ENCODE measurements at regions not wholly inside any gene's neighbourhood (a gene's known extent, or its start where the extent isn't known, plus 50 kb on each side); places are given as distances from the start of the nearest gene placed in this dataset.
"Not testable (repeated sequence)": the region's sequence is repeated elsewhere in the genome, so short reads cannot be mapped to it uniquely, and the experiment has no call there.

GRCh38 chr18:1090758-1091157, 186.1 kb downstream of the ADCYAP1 start:
- ATAC-seq, result no peak
- DNase-seq (ENCODE audit: low spot score), result no peak
- intact Hi-C loops (cut with DNase I), result no loop called here

- ATAC-seq (no peak), DNase-seq (ENCODE audit: low spot score) (no peak)
- intact Hi-C loops (cut with DNase I), result no loop called here
Measured at GRCh38 chr18:1092228-1092627, 187.6 kb downstream of the ADCYAP1 start.

GRCh38 chr18:1094409-1094808, 189.7 kb downstream of the ADCYAP1 start:
- DNase-seq (ENCODE audit: low spot score), result no peak
- no peak for ATAC-seq
- intact Hi-C loops (cut with DNase I), result no loop called here

- DNase-seq (ENCODE audit: low spot score); intact Hi-C loops (cut with DNase I); ATAC-seq: not testable (repeated sequence)
Measured at GRCh38 chr18:1097991-1098735, 193.5 kb downstream of the ADCYAP1 start.

- ATAC-seq, result no peak
- intact Hi-C loops (cut with DNase I), result no loop called here
- no peak for DNase-seq (ENCODE audit: low spot score)
Measured at GRCh38 chr18:1102848-1103247, 198.2 kb downstream of the ADCYAP1 start.

GRCh38 chr18:1103537-1103936, 198.9 kb downstream of the ADCYAP1 start:
- ATAC-seq (no peak), DNase-seq (ENCODE audit: low spot score) (no peak)
- intact Hi-C loops (cut with DNase I), result no loop called here

- peak; percentile 34 for ATAC-seq
- intact Hi-C loops (cut with DNase I), result no loop called here
- no peak for DNase-seq (ENCODE audit: low spot score)
Measured at GRCh38 chr18:1104181-1104881, 199.7 kb downstream of the ADCYAP1 start.

GRCh38 chr18:1124495-1124894, 219.8 kb downstream of the ADCYAP1 start:
- intact Hi-C loops (cut with DNase I), result no loop called here
- DNase-seq (ENCODE audit: low spot score) (no peak), ATAC-seq (no peak)

- DNase-seq (ENCODE audit: low spot score), result no peak
- intact Hi-C loops (cut with DNase I), result no loop called here
- ATAC-seq, result no peak
Measured at GRCh38 chr18:1133541-1133940, 228.9 kb downstream of the ADCYAP1 start.

- ATAC-seq, result no peak
- intact Hi-C loops (cut with DNase I), result no loop called here
Measured at GRCh38 chr18:1147730-1148129, 243.1 kb downstream of the ADCYAP1 start.

GRCh38 chr18:1149709-1150108, 245.0 kb downstream of the ADCYAP1 start:
- ATAC-seq, result no peak
- intact Hi-C loops (cut with DNase I), result no loop called here
- no peak for DNase-seq (ENCODE audit: low spot score)

More at GRCh38 chr18:1147730-1148129, 243.1 kb downstream of the ADCYAP1 start:
- no peak for DNase-seq (ENCODE audit: low spot score)

GRCh38 chr18:1150344-1150743, 245.7 kb downstream of the ADCYAP1 start:
- intact Hi-C loops (cut with DNase I), result no loop called here
- no peak for DNase-seq (ENCODE audit: low spot score)
- ATAC-seq, result no peak

GRCh38 chr18:1152958-1153357, 248.3 kb downstream of the ADCYAP1 start:
- intact Hi-C loops (cut with DNase I); ATAC-seq; DNase-seq (ENCODE audit: low spot score): not testable (repeated sequence)

- intact Hi-C loops (cut with DNase I), result no loop called here
- DNase-seq (ENCODE audit: low spot score) (no peak), ATAC-seq (no peak)
Measured at GRCh38 chr18:1173593-1173992, 268.9 kb downstream of the ADCYAP1 start.

GRCh38 chr18:1177232-1177631, 272.6 kb downstream of the ADCYAP1 start:
- intact Hi-C loops (cut with DNase I), result no loop called here
- ATAC-seq (no peak), DNase-seq (ENCODE audit: low spot score) (no peak)

- DNase-seq (ENCODE audit: low spot score) (no peak), ATAC-seq (no peak)
- intact Hi-C loops (cut with DNase I), result no loop called here
Measured at GRCh38 chr18:1191341-1191740, 286.7 kb downstream of the ADCYAP1 start.

- DNase-seq (ENCODE audit: low spot score), result no peak
- intact Hi-C loops (cut with DNase I), result no loop called here
- no peak for ATAC-seq
Measured at GRCh38 chr18:1213126-1213525, 308.5 kb downstream of the ADCYAP1 start.

- ATAC-seq (no peak), DNase-seq (ENCODE audit: low spot score) (no peak)
- intact Hi-C loops (cut with DNase I), result no loop called here
Measured at GRCh38 chr18:1222880-1223279, 318.2 kb downstream of the ADCYAP1 start.

GRCh38 chr18:1227025-1227424, 322.4 kb downstream of the ADCYAP1 start:
- intact Hi-C loops (cut with DNase I), result no loop called here
- ATAC-seq (no peak), DNase-seq (ENCODE audit: low spot score) (no peak)

GRCh38 chr18:1229634-1230033, 325.0 kb downstream of the ADCYAP1 start:
- intact Hi-C loops (cut with DNase I), result no loop called here
- ATAC-seq, result no peak
- DNase-seq (ENCODE audit: low spot score), result no peak

- DNase-seq (ENCODE audit: low spot score) (no peak), ATAC-seq (no peak)
- intact Hi-C loops (cut with DNase I), result no loop called here
Measured at GRCh38 chr18:1232867-1233266, 328.2 kb downstream of the ADCYAP1 start.
